CD4-positive, alpha-beta T cell (primary cell): ENCODE measurements at regions not wholly inside any gene's neighbourhood (a gene's known extent, or its start where the extent isn't known, plus 50 kb on each side); places are given as distances from the start of the nearest gene placed in this dataset.

Experiments
- ATAC-seq: fragments of 200-7000 bp; cut with Tn5 transposase; one replicate; pipeline ENCODE4 v1.10.0; 2022; ENCODE audit warnings: mild to moderate bottlenecking; ENCODE audit not compliant: poor library complexity
- CTCF ChIA-PET: fragments of 350-600 bp; sonication (Branson Sonifier 250); formaldehyde crosslinking; loops from one replicate; lab custom pipeline; 2021; ENCODE audit warnings: antibody characterized with exemption, inconsistent platforms; lab: Charles Lee
- POLR2A ChIA-PET: fragments of 350-600 bp; sonication (Branson Sonifier 250); formaldehyde crosslinking; loops from one replicate; lab custom pipeline; 2021; ENCODE audit warnings: antibody characterized with exemption, inconsistent platforms; lab: Charles Lee
- DNase-seq, 14 experiments: peaks; one replicate each; pipeline ENCODE4 v3.0.0-alpha.2; 2013 to 2020; ENCODE audit warnings: mixed read lengths in 2 of 14
- H3K27ac ChIP-seq, 2 donors: one replicate each; pipeline versions ENCODE4 v1.5.1 to v1.7.0; 2013; ENCODE audit warnings: low read length in 2 of 2, low read depth in 1 of 2, mild to moderate bottlenecking in 1 of 2
- H3K27me3 ChIP-seq, 2 experiments: 1 replicate in 1 of 2; 2 replicates in 1 of 2; pipeline versions ENCODE4 v1.6.1 to v1.7.0; 2013; ENCODE audit warnings: low read length in 2 of 2, control low read depth in 1 of 2, mild to moderate bottlenecking in 1 of 2, moderate library complexity in 1 of 2; ENCODE audit not compliant: insufficient read depth in 2 of 2, control insufficient read depth in 1 of 2
- H3K36me3 ChIP-seq: one replicate; pipeline ENCODE4 v1.6.1; 2013; ENCODE audit warnings: low read length, control low read depth; ENCODE audit not compliant: insufficient read depth
- H3K4me1 ChIP-seq: one replicate; pipeline ENCODE4 v1.6.1; 2013; ENCODE audit warnings: low read length, control low read depth; ENCODE audit not compliant: insufficient read depth
- H3K4me3 ChIP-seq: one replicate; pipeline ENCODE4 v1.5.1; 2013; ENCODE audit warnings: mild to moderate bottlenecking, low read length, moderate library complexity
- H3K9me3 ChIP-seq, 2 experiments: 1 replicate in 1 of 2; 2 replicates in 1 of 2; pipeline versions ENCODE4 v1.6.1 to v1.7.0; 2013; ENCODE audit warnings: low read length in 2 of 2, mild to moderate bottlenecking in 2 of 2, control low read depth in 1 of 2, moderate library complexity in 1 of 2; ENCODE audit not compliant: control insufficient read depth in 1 of 2, insufficient read depth in 1 of 2
- H3K27ac Mint-ChIP-seq: one replicate; pipeline ENCODE4 v1.8.0; 2020; ENCODE audit warnings: mixed read lengths
- H3K27me3 Mint-ChIP-seq: one replicate; pipeline ENCODE4 v1.8.0; 2021; ENCODE audit warnings: mixed read lengths
- H3K36me3 Mint-ChIP-seq: one replicate; pipeline ENCODE4 v1.8.0; 2021; ENCODE audit warnings: low read depth, mixed read lengths
- H3K4me1 Mint-ChIP-seq: one replicate; pipeline ENCODE4 v1.8.0; 2021; ENCODE audit warnings: low read depth, mixed read lengths
- H3K4me3 Mint-ChIP-seq: one replicate; pipeline ENCODE4 v1.8.0; 2020; ENCODE audit warnings: mild to moderate bottlenecking, mixed read lengths
- H3K9me3 Mint-ChIP-seq: one replicate; pipeline ENCODE4 v1.8.0; 2020; ENCODE audit warnings: mixed read lengths
- CTCF ChIP-seq: fragments of 200-600 bp; IDR thresholded peaks from one replicate; pipeline ENCODE4 v1.8.0; 2022; ENCODE audit warnings: antibody characterized with exemption, mild to moderate bottlenecking
- intact Hi-C, 2 experiments: fragments of 100-400 bp; cut with DNase I in 1 of 2; cut with micrococcal nuclease in 1 of 2; formaldehyde crosslinking; loops; one replicate each; pipeline versions ENCODE4 v1.15.1 to v1.9.0; 2023 to 2025; cut with DNase I, micrococcal nuclease

DNA sequence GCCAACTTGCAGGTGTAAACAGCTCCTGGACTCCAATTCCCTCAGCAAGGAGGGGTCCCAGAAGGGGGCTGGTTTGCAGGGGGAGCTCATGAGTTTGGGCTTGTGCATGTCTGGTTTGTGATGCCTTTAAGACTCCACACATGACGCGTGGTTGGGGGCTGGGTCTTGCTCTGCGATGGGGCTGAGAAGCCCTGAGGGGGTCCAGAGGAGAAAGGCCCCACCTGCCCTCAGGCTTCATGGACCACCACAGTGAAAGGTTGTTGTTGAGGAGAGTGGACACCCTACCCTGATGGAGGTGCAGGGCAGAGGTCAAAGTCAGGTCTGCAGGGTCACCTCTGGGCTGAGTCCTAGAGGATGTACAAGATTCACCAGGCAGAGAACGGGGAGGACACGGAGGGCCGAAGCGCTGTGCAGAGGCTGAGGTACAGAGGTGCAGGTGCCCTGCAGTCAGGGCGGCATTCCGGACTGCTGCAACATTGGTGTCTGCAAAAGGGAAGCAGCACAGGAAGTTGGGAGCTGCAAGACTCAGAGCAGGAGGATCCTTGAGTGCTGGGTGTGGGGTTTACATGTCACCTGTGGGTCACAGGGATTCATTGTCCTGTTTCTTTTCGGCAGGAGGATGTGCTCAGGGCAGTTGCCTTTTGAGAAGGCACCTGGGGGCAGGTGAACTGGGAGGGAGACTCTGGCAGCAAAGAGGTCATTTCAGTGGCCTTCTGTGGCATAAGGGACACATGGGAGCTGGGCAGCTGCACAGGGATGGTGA lies 399.4 kb downstream of the PTPRU start:
- ChIA-PET POLR2A (no interaction called here), CTCF (no interaction called here)
- no peaks in the 10 kb centered on the region for H3K9me3 Mint-ChIP-seq
- H3K4me1 Mint-ChIP-seq = no peaks in the 10 kb centered on the region
- no peaks in the 10 kb centered on the region for H3K36me3 Mint-ChIP-seq
- H3K36me3 ChIP-seq = no peaks in the 10 kb centered on the region
- no peaks in the 10 kb centered on the region for H3K4me1 ChIP-seq
- intact Hi-C loops = no loop called here
- TF ChIP-seq CTCF = no peak
- peaks cover 0 to 7% of the 10 kb centered on the region in 2 experiments for H3K9me3 ChIP-seq
- H3K27ac Mint-ChIP-seq = no peak overlapping the region
- DNase-seq (no peak), ATAC-seq (no peak)
- H3K4me3 ChIP-seq = no peak overlapping the region
- peaks cover 37% of the 10 kb centered on the region for H3K27me3 Mint-ChIP-seq
- H3K27me3 ChIP-seq = peaks cover 0 to 4% of the 10 kb centered on the region in 2 experiments
- H3K27ac ChIP-seq = no peak overlapping the region
- H3K4me3 Mint-ChIP-seq = no peak overlapping the region

GRCh38 chr1:29634746-29635335 lies 398.5 kb downstream of the PTPRU start:
- Mint-ChIP-seq H3K9me3 (no peaks in the 10 kb centered on the region), H3K4me3 (no peak overlapping the region), H3K27ac (no peak overlapping the region), H3K36me3 (no peaks in the 10 kb centered on the region), H3K4me1 (no peaks in the 10 kb centered on the region), H3K27me3 (peaks cover 31% of the 10 kb centered on the region)
- no peak for TF ChIP-seq CTCF
- ChIA-PET POLR2A (no interaction called here), CTCF (no interaction called here)
- H3K27me3 ChIP-seq = peaks cover 0 to 4% of the 10 kb centered on the region in 2 experiments
- no peak for ATAC-seq
- no peak overlapping the region for H3K4me3 ChIP-seq
- H3K9me3 ChIP-seq = peaks cover 0 to 9% of the 10 kb centered on the region in 2 experiments
- no peaks in the 10 kb centered on the region for H3K4me1 ChIP-seq
- no peaks in the 10 kb centered on the region for H3K36me3 ChIP-seq
- no peak for DNase-seq
- intact Hi-C loops = no loop called here
- no peak overlapping the region for H3K27ac ChIP-seq

- peaks cover 0 to 4% of the 10 kb centered on the region in 2 experiments for H3K27me3 ChIP-seq
- ChIA-PET CTCF (no interaction called here), POLR2A (no interaction called here)
- H3K4me3 ChIP-seq = no peak overlapping the region
- no peaks in the 10 kb centered on the region for H3K36me3 ChIP-seq
- peaks cover 0 to 9% of the 10 kb centered on the region in 2 experiments for H3K9me3 ChIP-seq
- Mint-ChIP-seq H3K27me3 (peaks cover 31% of the 10 kb centered on the region), H3K4me1 (no peaks in the 10 kb centered on the region), H3K4me3 (no peak overlapping the region), H3K27ac (no peak overlapping the region), H3K36me3 (no peaks in the 10 kb centered on the region), H3K9me3 (no peaks in the 10 kb centered on the region)
- H3K27ac ChIP-seq = no peak overlapping the region
- no peak for TF ChIP-seq CTCF
- ATAC-seq (no peak), DNase-seq (no peak)
- intact Hi-C loops = no loop called here
- H3K4me1 ChIP-seq = no peaks in the 10 kb centered on the region
These were observed 398.0 kb downstream of the PTPRU start for GRCh38 chr1:29634324-29634723.
